GM23338 (cell line): ENCODE measurements at regions not wholly inside any gene's neighbourhood (a gene's known extent, or its start where the extent isn't known, plus 50 kb on each side); places are given as distances from the start of the nearest gene placed in this dataset.

Source experiments
- CREB1 ChIP-seq: fragments of 250-450 bp; sonication (Bioruptor Pico); IDR thresholded peaks from 2 replicates; pipeline ENCODE4 v1.5.0; 2020; ENCODE audit warnings: low read depth, mild to moderate bottlenecking, moderate library complexity
- EZH2 ChIP-seq: fragments of 200-600 bp; sonication (generic); IDR thresholded peaks from one replicate; pipeline ENCODE4 v1.8.0; 2017; ENCODE audit warnings: antibody characterized with exemption, mild to moderate bottlenecking, low read depth; ENCODE audit not compliant: unreplicated experiment
- EZH2phosphoT487 ChIP-seq: fragments of 200-600 bp; sonication (generic); IDR thresholded peaks from one replicate; pipeline ENCODE4 v1.8.1; 2018; ENCODE audit warnings: antibody characterized with exemption; ENCODE audit not compliant: unreplicated experiment
- POLR2AphosphoS5 ChIP-seq: IDR thresholded peaks from 2 replicates; pipeline ENCODE4 v1.6.1; 2016; ENCODE audit warnings: antibody characterized with exemption, low read depth
- TF ChIP-seq, protein P1 (sequence below), 2 experiments: fragments of 200-600 bp in 1 of 2; sonication (generic) in 1 of 2; conservative IDR thresholded peaks; 2 replicates each; pipeline versions ENCODE4 v1.5.1 to v1.6.1; 2016 to 2017; ENCODE audit warnings: antibody characterized with exemption in 2 of 2, low read depth in 2 of 2, mild to moderate bottlenecking in 2 of 2, moderate library complexity in 1 of 2
- TF ChIP-seq, protein P2 (sequence below): IDR thresholded peaks from one replicate; pipeline ENCODE4 v1.6.1; 2018; ENCODE audit warnings: antibody characterized with exemption; ENCODE audit not compliant: unreplicated experiment

DNA sequence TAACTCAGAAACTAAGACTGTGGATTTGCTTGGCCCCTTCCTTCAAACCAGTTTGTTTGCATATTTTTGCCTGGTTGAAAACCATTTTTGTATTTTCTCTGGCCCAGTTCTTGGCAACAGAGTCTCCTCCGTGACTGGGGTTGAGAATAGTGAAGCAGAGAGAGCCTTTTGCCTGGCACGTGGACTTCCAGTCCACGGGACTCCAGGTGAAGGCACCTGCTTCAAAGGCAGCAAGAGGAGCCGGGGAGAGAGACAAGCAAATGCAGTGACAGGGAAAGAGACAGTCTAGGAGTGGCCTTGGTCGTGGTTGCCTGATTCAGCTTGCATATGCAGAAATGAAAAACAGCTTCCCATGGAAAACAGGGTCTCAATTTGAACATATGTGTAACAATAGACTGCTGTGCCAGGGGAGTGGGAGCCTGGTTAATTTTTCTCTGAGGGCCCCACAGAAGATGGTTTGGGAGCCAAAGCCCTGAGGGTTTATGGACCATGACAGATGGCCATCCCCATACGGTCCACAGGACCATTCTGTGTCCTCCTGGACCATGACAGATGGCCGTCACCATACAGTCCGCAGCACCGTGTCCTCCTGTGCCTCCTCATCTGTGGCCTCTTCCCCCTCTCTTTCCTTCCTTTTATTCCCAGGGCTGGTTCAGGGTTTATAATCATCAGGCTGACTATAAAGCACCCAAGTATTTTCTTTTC lies 272.2 kb upstream of the RASGEF1B start:
- TF ChIP-seq CREB1 (CRISPR knock-in tag) (no peak), EZH2phosphoT487 (no peak), EZH2 (no peak), POLR2AphosphoS5 (no peak)
- TF ChIP-seq, protein P1, sequence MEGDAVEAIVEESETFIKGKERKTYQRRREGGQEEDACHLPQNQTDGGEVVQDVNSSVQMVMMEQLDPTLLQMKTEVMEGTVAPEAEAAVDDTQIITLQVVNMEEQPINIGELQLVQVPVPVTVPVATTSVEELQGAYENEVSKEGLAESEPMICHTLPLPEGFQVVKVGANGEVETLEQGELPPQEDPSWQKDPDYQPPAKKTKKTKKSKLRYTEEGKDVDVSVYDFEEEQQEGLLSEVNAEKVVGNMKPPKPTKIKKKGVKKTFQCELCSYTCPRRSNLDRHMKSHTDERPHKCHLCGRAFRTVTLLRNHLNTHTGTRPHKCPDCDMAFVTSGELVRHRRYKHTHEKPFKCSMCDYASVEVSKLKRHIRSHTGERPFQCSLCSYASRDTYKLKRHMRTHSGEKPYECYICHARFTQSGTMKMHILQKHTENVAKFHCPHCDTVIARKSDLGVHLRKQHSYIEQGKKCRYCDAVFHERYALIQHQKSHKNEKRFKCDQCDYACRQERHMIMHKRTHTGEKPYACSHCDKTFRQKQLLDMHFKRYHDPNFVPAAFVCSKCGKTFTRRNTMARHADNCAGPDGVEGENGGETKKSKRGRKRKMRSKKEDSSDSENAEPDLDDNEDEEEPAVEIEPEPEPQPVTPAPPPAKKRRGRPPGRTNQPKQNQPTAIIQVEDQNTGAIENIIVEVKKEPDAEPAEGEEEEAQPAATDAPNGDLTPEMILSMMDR (conservative IDR thresholded peaks at IDR 0.05; ENCODE audit: low read depth in 2 of 2) = no peak
- TF ChIP-seq, protein P2, sequence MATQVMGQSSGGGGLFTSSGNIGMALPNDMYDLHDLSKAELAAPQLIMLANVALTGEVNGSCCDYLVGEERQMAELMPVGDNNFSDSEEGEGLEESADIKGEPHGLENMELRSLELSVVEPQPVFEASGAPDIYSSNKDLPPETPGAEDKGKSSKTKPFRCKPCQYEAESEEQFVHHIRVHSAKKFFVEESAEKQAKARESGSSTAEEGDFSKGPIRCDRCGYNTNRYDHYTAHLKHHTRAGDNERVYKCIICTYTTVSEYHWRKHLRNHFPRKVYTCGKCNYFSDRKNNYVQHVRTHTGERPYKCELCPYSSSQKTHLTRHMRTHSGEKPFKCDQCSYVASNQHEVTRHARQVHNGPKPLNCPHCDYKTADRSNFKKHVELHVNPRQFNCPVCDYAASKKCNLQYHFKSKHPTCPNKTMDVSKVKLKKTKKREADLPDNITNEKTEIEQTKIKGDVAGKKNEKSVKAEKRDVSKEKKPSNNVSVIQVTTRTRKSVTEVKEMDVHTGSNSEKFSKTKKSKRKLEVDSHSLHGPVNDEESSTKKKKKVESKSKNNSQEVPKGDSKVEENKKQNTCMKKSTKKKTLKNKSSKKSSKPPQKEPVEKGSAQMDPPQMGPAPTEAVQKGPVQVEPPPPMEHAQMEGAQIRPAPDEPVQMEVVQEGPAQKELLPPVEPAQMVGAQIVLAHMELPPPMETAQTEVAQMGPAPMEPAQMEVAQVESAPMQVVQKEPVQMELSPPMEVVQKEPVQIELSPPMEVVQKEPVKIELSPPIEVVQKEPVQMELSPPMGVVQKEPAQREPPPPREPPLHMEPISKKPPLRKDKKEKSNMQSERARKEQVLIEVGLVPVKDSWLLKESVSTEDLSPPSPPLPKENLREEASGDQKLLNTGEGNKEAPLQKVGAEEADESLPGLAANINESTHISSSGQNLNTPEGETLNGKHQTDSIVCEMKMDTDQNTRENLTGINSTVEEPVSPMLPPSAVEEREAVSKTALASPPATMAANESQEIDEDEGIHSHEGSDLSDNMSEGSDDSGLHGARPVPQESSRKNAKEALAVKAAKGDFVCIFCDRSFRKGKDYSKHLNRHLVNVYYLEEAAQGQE = no peak
